LoVo (cell line): ENCODE measurements at regions not wholly inside any gene's neighbourhood (a gene's known extent, or its start where the extent isn't known, plus 50 kb on each side); places are given as distances from the start of the nearest gene placed in this dataset.
"Not testable (repeated sequence)": the region's sequence is repeated elsewhere in the genome, so short reads cannot be mapped to it uniquely, and the experiment has no call there.

Source experiments
- DNase-seq: peaks from one replicate; pipeline ENCODE4 v3.0.0-alpha.2; 2016; ENCODE audit warnings: low spot score

- DNase-seq = not testable (repeated sequence)
These were observed 53.9 kb downstream of the CDRT15L2 start for GRCh38 chr17:20633268-20634059.

- not testable (repeated sequence) for DNase-seq
These were observed 60.6 kb downstream of the CDRT15L2 start for GRCh38 chr17:20640147-20640546.

- DNase-seq = not testable (repeated sequence)
These were observed 67.2 kb downstream of the CDRT15L2 start for GRCh38 chr17:20646661-20647272.

GRCh38 chr17:20649097-20649767 lies 69.7 kb downstream of the CDRT15L2 start:
- DNase-seq = not testable (repeated sequence)

GRCh38 chr17:20651022-20651421 lies 71.5 kb downstream of the CDRT15L2 start:
- not testable (repeated sequence) for DNase-seq

- DNase-seq = not testable (repeated sequence)
These were observed 72.2 kb downstream of the CDRT15L2 start for GRCh38 chr17:20651736-20652135.

- not testable (repeated sequence) for DNase-seq
These were observed 73.9 kb downstream of the CDRT15L2 start for GRCh38 chr17:20653391-20653790.

- not testable (repeated sequence) for DNase-seq
These were observed 74.6 kb downstream of the CDRT15L2 start for GRCh38 chr17:20654114-20654513.

- DNase-seq = not testable (repeated sequence)
These were observed 75.1 kb downstream of the CDRT15L2 start for GRCh38 chr17:20654575-20654974.

- DNase-seq = not testable (repeated sequence)
These were observed 85.8 kb downstream of the CDRT15L2 start for GRCh38 chr17:20665103-20665955.

GRCh38 chr17:20666689-20667088 lies 87.2 kb downstream of the CDRT15L2 start:
- DNase-seq = not testable (repeated sequence)

- not testable (repeated sequence) for DNase-seq
These were observed 88.2 kb downstream of the CDRT15L2 start for GRCh38 chr17:20667712-20668111.

GRCh38 chr17:20668316-20668715 lies 88.8 kb downstream of the CDRT15L2 start:
- not testable (repeated sequence) for DNase-seq

GRCh38 chr17:20668868-20669267 lies 89.3 kb downstream of the CDRT15L2 start:
- DNase-seq = not testable (repeated sequence)

- DNase-seq = not testable (repeated sequence)
These were observed 91.0 kb downstream of the CDRT15L2 start for GRCh38 chr17:20670506-20670905.

GRCh38 chr17:20674374-20674773 lies 94.8 kb downstream of the CDRT15L2 start:
- not testable (repeated sequence) for DNase-seq

- not testable (repeated sequence) for DNase-seq
These were observed 96.2 kb downstream of the CDRT15L2 start for GRCh38 chr17:20675707-20676106.

- not testable (repeated sequence) for DNase-seq
These were observed 97.1 kb downstream of the CDRT15L2 start for GRCh38 chr17:20676656-20677055.

GRCh38 chr17:20677469-20677868 lies 97.9 kb downstream of the CDRT15L2 start:
- not testable (repeated sequence) for DNase-seq

- not testable (repeated sequence) for DNase-seq
These were observed 98.9 kb downstream of the CDRT15L2 start for GRCh38 chr17:20678424-20678823.
